ENCODE measurements at regions not wholly inside any gene's neighbourhood (a gene's known extent, or its start where the extent isn't known, plus 50 kb on each side); places are given as distances from the start of the nearest gene placed in this dataset.

- FAIRE-seq (no peak), DNase-seq (ENCODE audit: low read depth in 1 of 2, low spot score in 2 of 2) (no peak)
- Histone ChIP-seq H4K8ac (ENCODE audit: extremely low read depth, insufficient read depth, low read length) (no peak overlapping the region), H2AFZ (ENCODE audit: low read length) (no peak overlapping the region), H3K79me1 (ENCODE audit: low read depth, low read length) (no peaks in the 10 kb centered on the region), H2BK20ac (ENCODE audit: low read length) (no peak overlapping the region), H3K14ac (ENCODE audit: insufficient read length) (no peak overlapping the region), H2BK12ac (ENCODE audit: low read depth, low read length) (no peak overlapping the region), H4K91ac (replicated peaks; ENCODE audit: insufficient read length, low read length) (no peak overlapping the region), H3K79me2 (ENCODE audit: control insufficient read depth in 1 of 2, insufficient read depth in 2 of 2, low read length in 2 of 2) (no peaks in the 10 kb centered on the region), H2BK5ac (ENCODE audit: low read depth, low read length) (no peak overlapping the region), H3K56ac (replicated peaks; ENCODE audit: insufficient read length, low read depth, low read length) (no peak overlapping the region), H3K4ac (replicated peaks; ENCODE audit: insufficient read length, low read depth, low read length) (no peak overlapping the region), H3K4me2 (ENCODE audit: insufficient read depth in 1 of 2, low read depth in 2 of 2, low read length in 2 of 2) (no peak overlapping the region), H3K18ac (ENCODE audit: extremely low read depth, low read length) (no peak overlapping the region), H3K4me1 (replicated peaks in 1 of 4; ENCODE audit: control insufficient read depth in 3 of 4, insufficient read depth in 4 of 4, low read length in 3 of 4) (peaks cover 0 to 7% (median 0%) of the 10 kb centered on the region in 4 experiments; a peak in 1 of 7 replicates), H3K9me3 (ENCODE audit: insufficient read depth in 2 of 2, low read depth in 1 of 2, low read length in 1 of 2) (no peaks in the 10 kb centered on the region), H2AK5ac (ENCODE audit: low read depth, low read length) (no peak overlapping the region), H2BK120ac (replicated peaks; ENCODE audit: low read depth, low read length) (no peak overlapping the region), H3K23me2 (ENCODE audit: low read depth, low read length) (no peaks in the 10 kb centered on the region), H3K27ac (ENCODE audit: low read depth, low read length) (no peak overlapping the region), H3K27me3 (replicated peaks in 1 of 4; ENCODE audit: control insufficient read depth in 3 of 4, extremely low read depth in 1 of 4, insufficient read depth in 3 of 4, low read length in 3 of 4) (no peaks in the 10 kb centered on the region), H2BK15ac (ENCODE audit: low read length) (no peak overlapping the region), H3K36me3 (ENCODE audit: control insufficient read depth in 2 of 4, insufficient read depth in 4 of 4, low read length in 3 of 4) (no peaks in the 10 kb centered on the region; a peak in 1 of 8 replicates), H3K4me3 (ENCODE audit: extremely low read depth in 1 of 4, insufficient read depth in 2 of 4, low read depth in 3 of 4, low read length in 4 of 4) (no peak overlapping the region), H3K23ac (ENCODE audit: insufficient read length) (no peak overlapping the region), H4K5ac (ENCODE audit: insufficient read length, low read depth, low read length) (no peak overlapping the region), H4K20me1 (replicated peaks in 1 of 2; ENCODE audit: control insufficient read depth in 1 of 2, insufficient read depth in 2 of 2, low read length in 2 of 2) (no peaks in the 10 kb centered on the region), H3K9ac (replicated peaks in 1 of 4; ENCODE audit: extremely low read depth in 1 of 4, low read depth in 3 of 4, low read length in 3 of 4) (no peak overlapping the region)
- WGBS, 2 experiments (ENCODE audit: extremely low coverage in 1 of 2, insufficient coverage in 1 of 2, insufficient read length in 1 of 2, insufficient replicate concordance in 2 of 2, low coverage in 1 of 2, low lambda C conversion rate in 2 of 2, missing lambda C conversion rate in 1 of 2), result 88% methylated on average over 4 of the region's 4 CpGs; no CpG with 5 or more reads in 1 of the 2 experiments
- ChIA-PET CTCF (ENCODE audit: partially characterized antibody) (interaction anchor here (1.1 to 4.8 kb wide), 5 partner anchors 10 to 281 kb away, joined by 3 to 22 read pairs (median 4); no protein-coding TSS in a partner anchor), POLR2A (ENCODE audit: partially characterized antibody) (interaction anchor here (0.7 to 1.7 kb wide), 3 partner anchors 11 to 282 kb away, joined by 3 to 4 read pairs (median 4); no protein-coding TSS in a partner anchor)
- TF ChIP-seq NANOG (IDR thresholded peaks at IDR 0.05; ENCODE audit: insufficient read depth, low read depth, low read length, poor library complexity, severe bottlenecking) (no peak), CEBPB (IDR thresholded peaks at IDR 0.05; ENCODE audit: low read depth, low read length) (no peak), SIX5 (IDR thresholded peaks at IDR 0.05; ENCODE audit: low read depth, low read length) (no peak), MAX (IDR thresholded peaks at IDR 0.05) (no peak), NRF1 (IDR thresholded peaks at IDR 0.05; ENCODE audit: low read depth, low read length) (no peak), SP2 (IDR thresholded peaks at IDR 0.05; ENCODE audit: low read length) (no peak), CREB1 (IDR thresholded peaks at IDR 0.05) (no peak), CBX5 (IDR thresholded peaks at IDR 0.05; ENCODE audit: low read depth, low read length) (no peak), JUND (IDR thresholded peaks at IDR 0.05; ENCODE audit: low read length) (no peak), SAP30 (IDR thresholded peaks at IDR 0.05; ENCODE audit: insufficient read depth, insufficient replicate concordance, low read length) (no peak), RXRA (IDR thresholded peaks at IDR 0.05; ENCODE audit: insufficient read depth, low read depth, low read length) (no peak)
These were observed 201.9 kb upstream of the SESN3 start for GRCh38 chr11:95432714-95433503.
